HAP-1 (cell line): ENCODE measurements at regions not wholly inside any gene's neighbourhood (a gene's known extent, or its start where the extent isn't known, plus 50 kb on each side); places are given as distances from the start of the nearest gene placed in this dataset.
"Not testable (repeated sequence)": the region's sequence is repeated elsewhere in the genome, so short reads cannot be mapped to it uniquely, and the experiment has no call there.

Experiments used
- DNase-seq, 2 experiments: peaks; one replicate each; pipeline ENCODE4 v3.0.0-alpha.2; 2016 to 2020; ENCODE audit warnings: low spot score in 2 of 2
- H3K27me3 ChIP-seq: fragments of 250-450 bp; sonication (Bioruptor Pico); 2 replicates; pipeline ENCODE4 v1.5.1; 2020; ENCODE audit warnings: low read depth, mild to moderate bottlenecking, moderate library complexity
- H3K36me3 ChIP-seq: fragments of 250-450 bp; sonication (Bioruptor Pico); replicated peaks from 2 replicates; pipeline ENCODE4 v1.5.1; 2020; ENCODE audit warnings: mild to moderate bottlenecking
- H3K4me1 ChIP-seq: fragments of 250-450 bp; sonication (Bioruptor Pico); 2 replicates; pipeline ENCODE4 v1.5.1; 2020; ENCODE audit warnings: mild to moderate bottlenecking
- H3K4me3 ChIP-seq: fragments of 250-450 bp; sonication (Bioruptor Pico); 2 replicates; pipeline ENCODE4 v1.5.1; 2020; ENCODE audit warnings: mild to moderate bottlenecking, moderate library complexity
- H3K9me3 ChIP-seq: fragments of 250-450 bp; sonication (Bioruptor Pico); 2 replicates; pipeline ENCODE4 v1.5.1; 2020; ENCODE audit warnings: mild to moderate bottlenecking, moderate library complexity
- in situ Hi-C: fragments of 300-500 bp; cut with MboI; formaldehyde crosslinking; loops from 3 replicates; pipeline ENCODE4 v1.14.3; 2020; ENCODE audit warnings: low sequenced_read_pairs, inconsistent platforms, mixed read lengths

GRCh38 chr3:10672422-10672821 is 143.6 kb upstream of the SLC6A11 start:
- Histone ChIP-seq H3K27me3 (no peaks in the 10 kb centered on the region), H3K4me3 (no peak overlapping the region), H3K9me3 (no peaks in the 10 kb centered on the region), H3K36me3 (no peaks in the 10 kb centered on the region), H3K4me1 (no peaks in the 10 kb centered on the region)
- DNase-seq = no peak
- in situ Hi-C loops = no loop called here

DNA sequence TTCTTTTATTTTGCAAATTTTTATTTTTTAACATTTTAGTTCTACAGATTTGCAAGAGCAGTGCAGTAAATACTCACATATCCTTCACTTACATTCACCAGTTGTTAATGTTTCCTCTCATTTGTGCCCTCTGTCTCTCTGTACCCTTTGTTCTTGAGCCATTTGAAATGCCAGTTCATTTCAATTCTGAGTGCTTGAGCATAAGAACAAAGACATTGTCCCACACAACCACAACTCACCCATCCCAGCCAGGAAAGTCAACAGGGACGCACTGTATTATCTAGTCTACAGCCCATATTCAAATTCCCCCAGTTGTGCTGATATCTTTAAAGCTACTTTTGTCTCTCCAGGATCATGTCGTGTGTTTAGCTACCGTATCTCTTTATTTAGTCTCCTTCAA is 141.4 kb upstream of the SLC6A11 start:
- no peak overlapping the region for H3K4me3 ChIP-seq
- H3K9me3 ChIP-seq = no peaks in the 10 kb centered on the region
- in situ Hi-C loops = no loop called here
- no peaks in the 10 kb centered on the region for H3K27me3 ChIP-seq
- no peaks in the 10 kb centered on the region for H3K4me1 ChIP-seq
- H3K36me3 ChIP-seq = no peaks in the 10 kb centered on the region
- DNase-seq = no peak

GRCh38 chr3:10676905-10677304 is 139.1 kb upstream of the SLC6A11 start:
- no peaks in the 10 kb centered on the region for H3K27me3 ChIP-seq
- in situ Hi-C loops = no loop called here
- H3K4me1 ChIP-seq = no peaks in the 10 kb centered on the region
- DNase-seq = no peak
- no peaks in the 10 kb centered on the region for H3K36me3 ChIP-seq
- no peaks in the 10 kb centered on the region for H3K9me3 ChIP-seq
- H3K4me3 ChIP-seq = no peak overlapping the region

DNA sequence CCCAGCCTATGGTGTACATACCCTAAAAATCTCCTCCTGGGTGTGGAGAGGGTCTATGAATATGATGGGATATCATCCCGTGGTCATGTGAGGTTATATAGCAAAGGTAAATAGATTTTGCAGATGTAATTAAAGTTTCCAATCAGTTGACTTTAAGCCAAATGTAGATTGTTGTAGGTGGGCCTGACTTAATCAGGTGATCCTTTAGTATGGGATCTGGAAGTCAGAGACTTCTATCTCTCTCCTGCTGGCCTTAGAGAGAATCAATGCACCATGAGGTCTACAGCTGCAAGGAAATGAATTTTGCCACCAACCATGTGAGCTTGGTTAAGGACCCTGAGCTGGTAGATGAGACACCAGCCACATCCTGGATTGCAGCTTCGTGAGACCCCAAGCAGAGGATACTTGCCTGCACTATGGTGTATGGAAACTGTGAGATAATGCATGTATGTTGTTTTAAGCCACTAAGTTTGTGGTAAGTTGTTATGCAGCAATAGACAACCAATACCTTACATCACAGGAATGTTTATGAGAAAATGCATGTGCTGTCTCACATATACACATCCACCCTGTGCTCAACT is 137.1 kb upstream of the SLC6A11 start:
- no peak for DNase-seq
- Histone ChIP-seq H3K9me3 (no peaks in the 10 kb centered on the region), H3K4me1 (no peaks in the 10 kb centered on the region), H3K4me3 (no peak overlapping the region), H3K36me3 (no peaks in the 10 kb centered on the region), H3K27me3 (no peaks in the 10 kb centered on the region)
- in situ Hi-C loops = no loop called here

DNA sequence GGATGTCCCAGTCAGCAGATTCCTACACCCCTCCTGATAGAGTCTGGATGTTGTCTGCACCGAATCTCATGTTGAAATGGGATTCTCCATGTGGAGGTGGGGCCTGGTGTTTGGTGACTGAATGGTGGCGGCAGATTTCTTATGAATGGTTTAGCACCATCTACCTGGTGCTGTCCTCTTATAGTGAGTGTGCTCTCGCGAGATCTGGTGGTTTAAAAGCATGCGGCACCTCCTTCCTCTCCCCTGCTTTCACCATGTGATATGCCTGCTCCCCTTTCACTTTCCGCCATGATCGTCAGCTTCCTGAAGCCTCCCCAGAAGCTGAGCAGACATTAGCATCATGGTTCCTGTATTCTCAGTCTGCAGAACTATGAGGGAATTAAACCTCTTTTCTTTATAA is 135.2 kb upstream of the SLC6A11 start:
- in situ Hi-C loops = no loop called here
- DNase-seq = no peak
- Histone ChIP-seq H3K9me3 (no peaks in the 10 kb centered on the region), H3K36me3 (no peaks in the 10 kb centered on the region), H3K4me1 (no peaks in the 10 kb centered on the region), H3K27me3 (no peaks in the 10 kb centered on the region), H3K4me3 (no peak overlapping the region)

DNA sequence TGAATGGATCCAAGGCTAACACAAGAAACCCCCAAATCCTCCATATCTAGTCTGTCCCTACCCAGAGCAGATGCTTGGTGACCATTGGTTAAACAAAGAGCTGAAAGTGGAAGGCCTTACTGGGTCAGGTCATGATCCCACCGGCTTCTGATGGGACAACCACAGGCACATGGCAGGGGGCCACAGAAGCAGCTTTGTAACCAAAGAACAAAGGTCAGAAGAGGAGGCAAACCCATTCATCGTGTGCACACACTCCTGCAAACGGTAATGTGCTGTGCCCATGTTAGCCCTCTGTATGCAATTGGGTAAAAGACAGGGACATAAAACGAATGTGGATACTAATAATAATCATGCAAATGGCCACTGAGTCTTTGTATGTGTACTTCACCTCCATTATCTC is 133.3 kb upstream of the SLC6A11 start:
- Histone ChIP-seq H3K4me1 (no peaks in the 10 kb centered on the region), H3K36me3 (no peaks in the 10 kb centered on the region), H3K27me3 (no peaks in the 10 kb centered on the region), H3K9me3 (no peaks in the 10 kb centered on the region), H3K4me3 (no peak overlapping the region)
- in situ Hi-C loops = no loop called here
- no peak for DNase-seq

- no peaks in the 10 kb centered on the region for H3K27me3 ChIP-seq
- in situ Hi-C loops = no loop called here
- no peaks in the 10 kb centered on the region for H3K4me1 ChIP-seq
- DNase-seq = no peak
- no peak overlapping the region for H3K4me3 ChIP-seq
- no peaks in the 10 kb centered on the region for H3K9me3 ChIP-seq
- no peaks in the 10 kb centered on the region for H3K36me3 ChIP-seq
These were observed 132.9 kb upstream of the SLC6A11 start for GRCh38 chr3:10683106-10683505.

GRCh38 chr3:10688126-10688525 is 127.9 kb upstream of the SLC6A11 start:
- no peak overlapping the region for H3K4me3 ChIP-seq

GRCh38 chr3:10688548-10689172 is 127.4 kb upstream of the SLC6A11 start:
- in situ Hi-C loops = no loop called here
- H3K36me3 ChIP-seq = no peaks in the 10 kb centered on the region
- no peaks in the 10 kb centered on the region for H3K27me3 ChIP-seq
- H3K9me3 ChIP-seq = no peaks in the 10 kb centered on the region
- no peak for DNase-seq
- H3K4me1 ChIP-seq = no peaks in the 10 kb centered on the region
- H3K4me3 ChIP-seq = no peak overlapping the region

More at GRCh38 chr3:10688126-10688525, 127.9 kb upstream of the SLC6A11 start:
- no peaks in the 10 kb centered on the region for H3K4me1 ChIP-seq
- H3K36me3 ChIP-seq = no peaks in the 10 kb centered on the region
- DNase-seq = no peak
- H3K27me3 ChIP-seq = no peaks in the 10 kb centered on the region
- H3K9me3 ChIP-seq = no peaks in the 10 kb centered on the region
- in situ Hi-C loops = no loop called here

GRCh38 chr3:10692039-10692622 is 123.9 kb upstream of the SLC6A11 start:
- no peak for DNase-seq
- H3K4me1 ChIP-seq = no peaks in the 10 kb centered on the region
- H3K36me3 ChIP-seq = no peaks in the 10 kb centered on the region
- in situ Hi-C loops = no loop called here
- no peaks in the 10 kb centered on the region for H3K9me3 ChIP-seq
- H3K4me3 ChIP-seq = no peak overlapping the region
- no peaks in the 10 kb centered on the region for H3K27me3 ChIP-seq

DNA sequence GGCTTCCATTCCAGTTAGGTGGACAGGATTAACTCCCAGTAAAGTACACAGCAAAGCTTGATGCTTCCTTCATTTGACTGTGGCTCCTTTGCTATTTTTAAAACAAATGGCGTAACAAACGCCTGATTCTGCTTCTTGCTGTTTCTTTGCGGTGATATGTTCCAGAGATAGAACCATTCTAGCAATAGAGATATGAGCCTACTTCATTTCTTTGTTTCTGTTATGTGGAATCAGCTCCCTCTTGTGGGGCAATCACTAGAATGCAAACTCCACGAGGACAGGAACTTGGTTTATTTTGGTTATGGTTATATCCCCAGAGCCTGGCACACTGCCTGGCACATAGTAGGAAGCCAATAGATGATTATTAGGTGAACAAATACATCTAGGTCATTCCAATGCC is 122.6 kb upstream of the SLC6A11 start:
- Histone ChIP-seq H3K9me3 (no peaks in the 10 kb centered on the region), H3K4me3 (no peak overlapping the region), H3K4me1 (no peaks in the 10 kb centered on the region), H3K27me3 (no peaks in the 10 kb centered on the region), H3K36me3 (no peaks in the 10 kb centered on the region)
- DNase-seq = no peak
- in situ Hi-C loops = no loop called here

DNA sequence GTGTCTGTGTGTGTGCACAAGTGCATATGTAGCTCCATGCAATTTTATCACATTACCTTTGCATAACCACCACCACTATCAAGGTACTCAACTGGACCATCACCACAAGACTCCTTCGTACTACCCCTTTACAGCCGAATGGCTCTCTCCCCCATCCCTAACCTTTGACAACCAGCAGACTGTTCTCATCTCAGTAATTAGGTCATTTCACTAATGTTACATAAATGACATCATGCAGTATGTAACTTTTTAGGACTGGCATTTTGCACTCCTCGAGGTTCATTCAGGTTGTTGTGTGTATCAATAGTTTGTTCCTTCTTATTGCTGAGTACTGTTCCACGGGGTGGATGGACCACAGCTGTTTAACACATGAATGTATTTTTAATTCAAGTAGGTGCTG is 121.8 kb upstream of the SLC6A11 start:
- H3K9me3 ChIP-seq = no peaks in the 10 kb centered on the region
- H3K4me3 ChIP-seq = no peak overlapping the region
- no peak for DNase-seq
- no peaks in the 10 kb centered on the region for H3K36me3 ChIP-seq
- in situ Hi-C loops = no loop called here
- no peaks in the 10 kb centered on the region for H3K27me3 ChIP-seq
- no peaks in the 10 kb centered on the region for H3K4me1 ChIP-seq

- in situ Hi-C loops, H3K27me3 ChIP-seq, H3K4me1 ChIP-seq, H3K9me3 ChIP-seq, DNase-seq, H3K4me3 ChIP-seq, H3K36me3 ChIP-seq: not testable (repeated sequence)
These were observed 120.8 kb upstream of the SLC6A11 start for GRCh38 chr3:10695186-10695585.

DNA sequence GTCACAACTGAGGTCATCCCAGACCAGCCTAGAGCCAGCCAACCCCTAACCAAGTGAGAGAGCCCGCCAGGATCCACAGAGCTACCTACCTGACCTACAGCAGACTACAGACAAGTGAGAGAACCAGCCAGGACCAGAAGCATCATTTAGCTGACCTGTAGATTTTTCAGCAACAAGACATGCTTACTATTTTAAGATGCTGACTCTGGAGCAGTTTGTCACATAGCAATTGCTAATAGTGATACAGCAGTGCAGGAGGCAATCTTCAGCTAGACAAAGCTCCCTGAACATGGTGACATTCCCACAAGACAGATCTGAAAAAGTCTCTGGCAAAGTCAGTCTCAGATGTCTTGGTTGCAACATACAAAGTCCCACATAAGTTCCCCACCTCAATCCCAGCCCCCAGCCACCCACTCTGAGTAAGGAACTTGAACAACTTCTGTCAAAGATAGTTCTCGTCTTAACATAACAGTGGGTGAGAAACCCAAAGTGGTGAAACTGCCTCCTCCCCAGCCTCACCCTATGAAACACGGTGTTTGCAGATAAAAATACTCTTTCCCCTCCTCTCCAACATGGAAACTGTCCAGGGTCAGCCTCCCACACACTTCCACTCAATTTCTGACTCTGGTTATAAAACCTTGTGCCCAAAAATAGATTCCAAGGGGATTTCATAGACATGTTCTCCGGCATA is 120.3 kb upstream of the SLC6A11 start:
- H3K4me1 ChIP-seq = no peaks in the 10 kb centered on the region
- no peaks in the 10 kb centered on the region for H3K9me3 ChIP-seq
- no peaks in the 10 kb centered on the region for H3K36me3 ChIP-seq
- H3K27me3 ChIP-seq = no peaks in the 10 kb centered on the region; the same call in 1 of the 2 replicates
- no peak overlapping the region for H3K4me3 ChIP-seq
- in situ Hi-C loops = no loop called here
- no peak for DNase-seq
